Fibroblast of pulmonary artery (primary cell): ENCODE measurements at regions not wholly inside any gene's neighbourhood (a gene's known extent, or its start where the extent isn't known, plus 50 kb on each side); places are given as distances from the start of the nearest gene placed in this dataset.

Experiments used
- DNase-seq: peaks from one replicate; pipeline ENCODE4 v3.0.0-alpha.2; 2010; ENCODE audit warnings: low read depth
- H3K4me3 ChIP-seq: replicated peaks from 2 replicates; pipeline ENCODE4 v1.5.1; 2011; ENCODE audit warnings: low read depth, mild to moderate bottlenecking, control low read depth, low read length, moderate library complexity
- CTCF ChIP-seq: IDR thresholded peaks from 2 replicates; pipeline ENCODE4 v1.5.1; 2011; ENCODE audit warnings: mild to moderate bottlenecking, control low read depth, low read length, inconsistent platforms; ENCODE audit errors: missing control alignments

- TF ChIP-seq CTCF: no peak
- H3K4me3 ChIP-seq: no peak overlapping the region
- no peak for DNase-seq
Measured at GRCh38 chr16:6976716-6977115, 355.9 kb upstream of the RBFOX1 start.

- no peak for TF ChIP-seq CTCF
- H3K4me3 ChIP-seq: no peak overlapping the region
- DNase-seq: no peak
Measured at GRCh38 chr16:6970171-6970857, 362.3 kb upstream of the RBFOX1 start.

GRCh38 chr16:6969594-6969993 lies 363.1 kb upstream of the RBFOX1 start:
- no peak overlapping the region for H3K4me3 ChIP-seq
- DNase-seq: no peak
- no peak for TF ChIP-seq CTCF

- no peak for DNase-seq
- no peak overlapping the region for H3K4me3 ChIP-seq
- no peak for TF ChIP-seq CTCF
Measured at GRCh38 chr16:6967796-6968320, 364.8 kb upstream of the RBFOX1 start.

GRCh38 chr16:6966925-6967324 lies 365.7 kb upstream of the RBFOX1 start:
- DNase-seq: no peak
- no peak for TF ChIP-seq CTCF
- H3K4me3 ChIP-seq: no peak overlapping the region

- no peak overlapping the region for H3K4me3 ChIP-seq
- no peak for TF ChIP-seq CTCF
- DNase-seq: no peak
Measured at GRCh38 chr16:6964679-6965078, 368.0 kb upstream of the RBFOX1 start.

- DNase-seq: no peak
- no peak for TF ChIP-seq CTCF
- no peak overlapping the region for H3K4me3 ChIP-seq
Measured at GRCh38 chr16:6961704-6962103, 370.9 kb upstream of the RBFOX1 start.
